NT2/D1 (cell line): ENCODE measurements at regions not wholly inside any gene's neighbourhood (a gene's known extent, or its start where the extent isn't known, plus 50 kb on each side); places are given as distances from the start of the nearest gene placed in this dataset.

Source experiments
- DNase-seq: peaks from one replicate; pipeline ENCODE4 v3.0.0-alpha.2; 2011; ENCODE audit warnings: low read depth, low spot score
- H3K27me3 ChIP-seq: 2 replicates; pipeline ENCODE4 v1.6.0; 2011; ENCODE audit warnings: mild to moderate bottlenecking; ENCODE audit not compliant: insufficient read length, insufficient read depth
- H3K36me3 ChIP-seq: 2 replicates; pipeline ENCODE4 v1.6.1; 2011; ENCODE audit warnings: mild to moderate bottlenecking, low read length, mixed read lengths; ENCODE audit not compliant: insufficient read depth, insufficient read length
- H3K4me1 ChIP-seq: 2 replicates; pipeline ENCODE4 v1.5.1; 2011; ENCODE audit not compliant: insufficient read depth, insufficient read length
- H3K4me3 ChIP-seq: 2 replicates; pipeline ENCODE4 v1.5.1; 2011; ENCODE audit warnings: low read depth; ENCODE audit not compliant: insufficient read length
- H3K9ac ChIP-seq: 2 replicates; pipeline ENCODE4 v1.6.0; 2011; ENCODE audit warnings: low read depth; ENCODE audit not compliant: insufficient read length
- H3K9me3 ChIP-seq: 2 replicates; pipeline ENCODE4 v1.5.1; 2011; ENCODE audit warnings: mild to moderate bottlenecking, low read length; ENCODE audit not compliant: insufficient read depth
- SUZ12 ChIP-seq: IDR thresholded peaks from 2 replicates; pipeline ENCODE4 v1.6.1; 2011; ENCODE audit not compliant: insufficient read length, insufficient read depth; ENCODE audit errors: extremely low read depth
- YY1 ChIP-seq: IDR thresholded peaks from 2 replicates; pipeline ENCODE4 v1.6.1; 2011; ENCODE audit not compliant: insufficient read length, insufficient read depth
- ZNF274 ChIP-seq: IDR thresholded peaks from 2 replicates; pipeline ENCODE4 v1.6.1; 2011; ENCODE audit warnings: mild to moderate bottlenecking, low read depth, low read length

DNA sequence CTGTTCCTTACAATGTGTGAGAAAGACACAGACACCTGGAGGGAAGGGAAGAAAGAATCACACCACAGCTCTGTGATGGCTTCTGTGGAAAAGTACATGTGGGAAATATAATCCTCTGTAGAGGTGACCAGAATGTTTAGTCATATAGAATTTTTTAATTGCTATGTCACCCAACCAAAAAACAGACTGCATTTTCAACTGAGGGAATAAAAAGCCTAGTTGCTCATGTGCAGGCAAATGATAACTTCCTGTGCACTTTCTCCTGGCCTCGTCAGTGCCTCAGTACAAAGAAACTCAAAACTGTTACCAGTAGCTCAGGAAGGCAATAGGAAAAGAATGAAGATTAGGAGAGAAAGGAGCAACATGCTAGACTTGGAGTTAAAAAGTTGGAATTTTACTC lies 326.8 kb downstream of the OSR1 start:
- H3K9ac ChIP-seq: no peak overlapping the region
- no peaks in the 10 kb centered on the region for H3K36me3 ChIP-seq
- no peaks in the 10 kb centered on the region for H3K4me1 ChIP-seq
- no peaks in the 10 kb centered on the region for H3K27me3 ChIP-seq
- no peaks in the 10 kb centered on the region for H3K9me3 ChIP-seq
- no peak overlapping the region for H3K4me3 ChIP-seq
- TF ChIP-seq SUZ12 (no peak), YY1 (no peak), ZNF274 (no peak)
- no peak for DNase-seq

DNA sequence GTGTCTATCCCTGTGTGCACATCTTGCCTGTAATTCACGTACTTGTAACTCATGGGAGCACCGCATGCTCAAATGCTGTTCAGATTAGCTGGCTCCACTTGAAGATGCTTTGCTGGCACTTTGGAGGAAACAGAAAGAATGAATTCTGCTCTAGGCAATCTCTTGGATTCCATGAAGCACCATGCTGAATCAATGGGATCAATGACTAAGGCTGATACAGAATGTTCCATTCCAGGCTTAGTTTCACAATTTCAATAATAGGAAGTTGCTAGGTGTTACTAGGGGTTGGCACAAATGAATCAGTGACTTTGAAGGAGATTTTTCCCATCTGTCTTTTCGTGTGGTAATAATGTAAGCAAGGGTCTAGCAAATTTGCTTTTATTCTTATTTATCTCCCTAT lies 328.8 kb downstream of the OSR1 start:
- Histone ChIP-seq H3K27me3 (no peaks in the 10 kb centered on the region), H3K4me3 (no peak overlapping the region), H3K9ac (no peak overlapping the region), H3K4me1 (no peaks in the 10 kb centered on the region), H3K9me3 (no peaks in the 10 kb centered on the region), H3K36me3 (no peaks in the 10 kb centered on the region)
- TF ChIP-seq SUZ12 (no peak), YY1 (no peak), ZNF274 (no peak)
- DNase-seq: no peak

DNA sequence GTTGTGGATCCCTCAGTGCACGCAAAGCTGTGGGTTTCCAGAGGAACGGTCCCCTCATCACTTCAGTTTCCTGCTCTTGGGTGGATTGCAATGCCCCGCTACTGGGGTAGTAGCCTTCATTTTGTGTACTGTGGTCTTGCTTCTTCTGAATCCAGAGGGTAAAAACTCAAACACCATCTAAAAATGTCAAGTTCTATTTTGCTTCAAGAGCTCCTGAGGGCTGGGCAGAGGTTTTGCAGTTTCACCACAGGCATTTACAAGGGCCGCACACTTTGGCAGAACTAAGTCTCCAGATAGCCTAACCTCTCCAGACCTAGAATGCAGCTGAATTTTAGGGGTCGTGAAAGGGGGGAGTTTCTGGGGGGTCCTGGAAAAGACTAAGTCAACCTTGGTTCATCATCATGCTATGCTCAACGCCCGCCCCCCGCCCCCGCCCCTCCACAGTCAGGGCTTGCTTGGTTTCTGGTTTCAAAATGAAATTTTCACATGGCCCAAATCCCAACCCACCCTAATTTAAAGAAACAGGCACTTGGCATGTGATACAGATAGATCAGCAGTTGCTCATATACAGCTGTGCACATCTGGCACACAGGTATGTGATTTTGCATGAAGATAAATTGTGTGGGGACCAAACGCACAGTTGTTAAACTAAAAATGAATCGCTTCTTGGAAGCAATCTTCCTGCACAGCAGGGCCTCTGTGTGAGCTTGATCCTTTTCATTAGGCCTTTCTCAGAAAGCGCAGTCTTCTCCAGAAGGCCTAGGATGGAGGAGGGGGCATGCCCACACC lies 329.6 kb downstream of the OSR1 start:
- H3K9me3 ChIP-seq: no peaks in the 10 kb centered on the region
- no peak overlapping the region for H3K9ac ChIP-seq
- H3K4me3 ChIP-seq: no peak overlapping the region
- H3K4me1 ChIP-seq: no peaks in the 10 kb centered on the region
- DNase-seq: no peak
- no peaks in the 10 kb centered on the region for H3K36me3 ChIP-seq
- no peak for TF ChIP-seq YY1
- TF ChIP-seq SUZ12: no peak
- TF ChIP-seq ZNF274: no peak
- no peaks in the 10 kb centered on the region for H3K27me3 ChIP-seq

DNA sequence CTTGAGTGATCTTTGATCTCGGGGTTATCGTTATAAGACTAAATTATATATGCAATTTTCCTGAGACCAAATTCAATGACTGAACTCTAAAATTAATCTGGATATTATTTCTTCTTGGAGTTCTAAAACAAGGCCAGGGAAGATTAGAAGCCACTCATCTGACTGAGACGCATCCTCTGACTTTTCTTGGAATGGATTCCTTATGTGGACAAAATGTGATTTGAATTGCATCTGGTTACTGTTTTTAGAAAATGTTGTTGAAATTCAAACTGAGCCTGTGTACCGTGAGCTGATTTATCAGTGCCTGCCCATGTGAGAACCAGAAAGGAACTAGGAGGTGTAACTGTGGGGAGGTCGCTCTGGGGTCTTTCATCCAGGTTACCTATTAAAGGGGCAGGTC lies 330.8 kb downstream of the OSR1 start:
- H3K4me3 ChIP-seq: no peak overlapping the region

DNA sequence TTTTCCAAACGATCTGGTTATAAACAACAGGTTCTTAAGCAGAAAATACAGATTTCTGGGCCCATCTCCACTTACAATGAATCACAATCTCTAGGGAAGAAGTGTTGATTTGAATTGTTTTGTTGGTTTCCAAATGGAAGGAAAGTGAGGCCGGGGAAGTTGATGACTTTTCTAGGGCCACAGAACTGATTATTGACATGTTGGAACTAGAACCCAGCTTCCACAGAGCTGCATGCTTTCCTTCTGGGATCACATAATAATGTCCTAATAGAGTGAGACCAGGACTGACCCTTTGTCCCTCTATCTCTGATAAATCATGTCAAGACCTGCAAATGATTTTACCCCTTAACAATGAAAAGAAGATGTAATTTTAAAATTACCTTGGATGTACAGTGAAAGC lies 332.2 kb downstream of the OSR1 start:
- Histone ChIP-seq H3K9me3 (no peaks in the 10 kb centered on the region), H3K36me3 (no peaks in the 10 kb centered on the region), H3K9ac (no peak overlapping the region), H3K4me3 (no peak overlapping the region), H3K27me3 (no peaks in the 10 kb centered on the region), H3K4me1 (no peaks in the 10 kb centered on the region)
- no peak for DNase-seq
- TF ChIP-seq ZNF274 (no peak), YY1 (no peak), SUZ12 (no peak)

More for the DNA sequence above, 330.8 kb downstream of the OSR1 start:
- no peak overlapping the region for H3K9ac ChIP-seq
- H3K9me3 ChIP-seq: no peaks in the 10 kb centered on the region
- H3K36me3 ChIP-seq: no peaks in the 10 kb centered on the region
- no peak for TF ChIP-seq YY1
- no peak for TF ChIP-seq SUZ12
- no peak for TF ChIP-seq ZNF274
- no peaks in the 10 kb centered on the region for H3K4me1 ChIP-seq
- no peaks in the 10 kb centered on the region for H3K27me3 ChIP-seq
- no peak for DNase-seq

DNA sequence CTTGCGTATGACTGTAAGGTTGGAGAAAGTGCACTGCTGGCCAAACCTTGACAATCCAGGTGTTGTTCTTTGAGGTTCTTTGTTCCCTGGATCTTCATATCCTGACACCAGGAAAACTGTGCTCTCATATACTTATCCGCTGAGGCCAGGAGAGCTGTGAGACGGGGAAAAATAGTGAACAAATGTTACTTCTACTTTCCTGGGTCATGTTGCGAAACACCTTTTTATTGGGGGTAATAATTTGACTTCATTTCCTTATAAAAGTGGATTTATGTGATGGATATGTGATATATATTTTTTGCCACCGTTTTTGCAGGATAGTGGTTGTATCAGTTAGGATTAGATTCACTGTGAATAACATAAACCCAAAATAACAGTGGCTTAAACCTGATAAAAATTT lies 336.1 kb downstream of the OSR1 start:
- no peak overlapping the region for H3K4me3 ChIP-seq
- no peak overlapping the region for H3K9ac ChIP-seq
- no peaks in the 10 kb centered on the region for H3K4me1 ChIP-seq
- H3K27me3 ChIP-seq: no peaks in the 10 kb centered on the region
- DNase-seq: no peak
- H3K36me3 ChIP-seq: no peaks in the 10 kb centered on the region
- TF ChIP-seq ZNF274: no peak
- no peak for TF ChIP-seq SUZ12
- TF ChIP-seq YY1: no peak
- no peaks in the 10 kb centered on the region for H3K9me3 ChIP-seq

DNA sequence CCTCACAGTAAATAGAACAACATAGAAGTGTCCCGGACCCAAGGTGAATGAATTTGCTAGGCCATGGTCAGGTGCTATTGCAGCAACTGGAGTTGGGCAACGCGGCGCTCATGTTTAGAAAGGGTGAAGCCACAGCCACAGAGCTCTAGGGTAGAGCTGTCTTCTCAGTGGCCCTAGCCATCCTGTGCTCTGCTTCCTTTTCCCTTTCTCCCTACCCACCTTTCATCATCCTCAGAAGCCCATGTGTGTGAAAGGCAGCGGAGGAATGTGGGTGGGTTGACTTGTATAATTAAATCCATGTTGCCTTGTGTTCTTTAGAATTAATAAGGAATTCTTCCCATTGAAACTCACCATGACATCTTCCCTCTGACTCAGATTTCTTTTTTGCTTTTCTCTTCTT lies 336.7 kb downstream of the OSR1 start:
- no peak overlapping the region for H3K9ac ChIP-seq
- no peaks in the 10 kb centered on the region for H3K27me3 ChIP-seq
- H3K4me1 ChIP-seq: no peaks in the 10 kb centered on the region
- no peak for TF ChIP-seq YY1
- TF ChIP-seq ZNF274: no peak
- no peak for TF ChIP-seq SUZ12
- H3K36me3 ChIP-seq: no peaks in the 10 kb centered on the region
- DNase-seq: no peak
- no peaks in the 10 kb centered on the region for H3K9me3 ChIP-seq
- H3K4me3 ChIP-seq: no peak overlapping the region
